LNCaP clone FGC (cell line): ENCODE measurements at regions not wholly inside any gene's neighbourhood (a gene's known extent, or its start where the extent isn't known, plus 50 kb on each side); places are given as distances from the start of the nearest gene placed in this dataset.
"Not testable (repeated sequence)": the region's sequence is repeated elsewhere in the genome, so short reads cannot be mapped to it uniquely, and the experiment has no call there.

ENCODE experiments used
- DNase-seq: peaks from one replicate; pipeline ENCODE4 v3.0.0-alpha.2; 2011; ENCODE audit warnings: low read depth
- H3K4me3 ChIP-seq: 2 replicates; pipeline ENCODE4 v1.5.1; 2011; ENCODE audit warnings: mild to moderate bottlenecking, low read depth, low read length, control low read depth
- CTCF ChIP-seq: IDR thresholded peaks from 2 replicates; pipeline ENCODE4 v1.5.1; 2012; ENCODE audit warnings: mild to moderate bottlenecking; ENCODE audit not compliant: control insufficient read depth, insufficient read depth; ENCODE audit errors: extremely low read depth

GRCh38 chr21:8992731-8993174, 1528.6 kb upstream of the TPTE start:
- no peak overlapping the region for H3K4me3 ChIP-seq
- DNase-seq: peak; percentile 84
- TF ChIP-seq CTCF: no peak

GRCh38 chr21:8993284-8993942, 1528.0 kb upstream of the TPTE start:
- TF ChIP-seq CTCF: no peak
- DNase-seq: no peak
- no peak overlapping the region for H3K4me3 ChIP-seq

- H3K4me3 ChIP-seq: no peak overlapping the region
- no peak for TF ChIP-seq CTCF
- DNase-seq: no peak
These were observed 1527.3 kb upstream of the TPTE start for GRCh38 chr21:8993943-8994639.

GRCh38 chr21:8994640-8995511, 1526.5 kb upstream of the TPTE start:
- no peak for DNase-seq
- H3K4me3 ChIP-seq: no peak overlapping the region
- no peak for TF ChIP-seq CTCF

- H3K4me3 ChIP-seq, DNase-seq: not testable (repeated sequence)
These were observed 1524.9 kb upstream of the TPTE start for GRCh38 chr21:8996487-8996968.

- no peak for TF ChIP-seq CTCF
- no peak for DNase-seq
- H3K4me3 ChIP-seq: no peak overlapping the region
These were observed 1524.4 kb upstream of the TPTE start for GRCh38 chr21:8997011-8997440.

GRCh38 chr21:8997443-8998390, 1523.7 kb upstream of the TPTE start:
- DNase-seq, H3K4me3 ChIP-seq: not testable (repeated sequence)

GRCh38 chr21:8998480-8998879, 1522.9 kb upstream of the TPTE start:
- not testable (repeated sequence) for DNase-seq, H3K4me3 ChIP-seq
